ENCODE measurements at regions not wholly inside any gene's neighbourhood (a gene's known extent, or its start where the extent isn't known, plus 50 kb on each side); places are given as distances from the start of the nearest gene placed in this dataset.

- no peak overlapping the region for H3K23ac ChIP-seq (ENCODE audit: low read length)
- no peak overlapping the region for H2BK12ac ChIP-seq (ENCODE audit: low read length)
- H2BK120ac ChIP-seq (ENCODE audit: insufficient read depth, low read length, poor library complexity): no peak overlapping the region
- H3K9me3 ChIP-seq (ENCODE audit: insufficient read depth, low read depth, low read length): no peaks in the 10 kb centered on the region
- no peak overlapping the region for H4K8ac ChIP-seq (ENCODE audit: low read depth, low read length)
- H3K4me2 ChIP-seq (ENCODE audit: low read length): no peak overlapping the region
- H3K18ac ChIP-seq (ENCODE audit: low read length): no peak overlapping the region
- no peaks in the 10 kb centered on the region for H3K36me3 ChIP-seq (ENCODE audit: control insufficient read depth in 1 of 2, insufficient read depth in 2 of 2, low read length in 2 of 2)
- no peak overlapping the region for H4K12ac ChIP-seq (ENCODE audit: low read depth, low read length)
- no peak for DNase-seq
- H3K4ac ChIP-seq (ENCODE audit: low read depth, low read length): no peak overlapping the region
- H3K4me3 ChIP-seq (ENCODE audit: low read depth, low read length): no peak overlapping the region
- no peak overlapping the region for H2AK5ac ChIP-seq (ENCODE audit: low read length)
- no peak overlapping the region for H2BK5ac ChIP-seq (ENCODE audit: low read depth, low read length, poor library complexity)
- no peak overlapping the region for H3K14ac ChIP-seq (ENCODE audit: low read length)
- H3K79me2 ChIP-seq (ENCODE audit: control insufficient read depth, insufficient read depth, low read length, poor library complexity): no peaks in the 10 kb centered on the region
- H4K91ac ChIP-seq (ENCODE audit: low read depth, low read length): no peak overlapping the region
- H3K79me1 ChIP-seq (ENCODE audit: low read length): peaks cover 2% of the 10 kb centered on the region
- WGBS (ENCODE audit: extremely low coverage, insufficient coverage, insufficient read length): no CpG with 5 or more reads among the region's 2 CpGs
- H3K9ac ChIP-seq (ENCODE audit: low read length): no peak overlapping the region
- H3K4me1 ChIP-seq (ENCODE audit: control insufficient read depth in 1 of 2, insufficient read depth in 2 of 2, low read length in 2 of 2): peaks cover 5 to 8% of the 10 kb centered on the region in 2 experiments
- H3K27ac ChIP-seq (ENCODE audit: low read depth, low read length): no peak overlapping the region
- H3K27me3 ChIP-seq (ENCODE audit: insufficient read depth, low read length): no peaks in the 10 kb centered on the region
- no peak overlapping the region for H2AFZ ChIP-seq (ENCODE audit: insufficient read depth, low read length, poor library complexity)
Measured at GRCh38 chr6:4613381-4613780, 162.8 kb upstream of the CDYL start.

- Histone ChIP-seq H4K8ac (ENCODE audit: low read depth, low read length) (no peak overlapping the region), H3K23ac (ENCODE audit: low read length) (no peak overlapping the region), H4K12ac (ENCODE audit: low read depth, low read length) (no peak overlapping the region), H3K9ac (ENCODE audit: low read length) (no peak overlapping the region), H3K79me2 (ENCODE audit: control insufficient read depth, insufficient read depth, low read length, poor library complexity) (no peaks in the 10 kb centered on the region), H3K4me2 (ENCODE audit: low read length) (no peak overlapping the region), H3K18ac (ENCODE audit: low read length) (no peak overlapping the region), H3K4ac (ENCODE audit: low read depth, low read length) (no peak overlapping the region), H2AK5ac (ENCODE audit: low read length) (no peak overlapping the region), H3K4me1 (ENCODE audit: control insufficient read depth in 1 of 2, insufficient read depth in 2 of 2, low read length in 2 of 2) (peaks cover 5 to 9% of the 10 kb centered on the region in 2 experiments), H3K27me3 (ENCODE audit: insufficient read depth, low read length) (no peaks in the 10 kb centered on the region), H2BK120ac (ENCODE audit: insufficient read depth, low read length, poor library complexity) (no peak overlapping the region), H3K4me3 (ENCODE audit: low read depth, low read length) (no peak overlapping the region), H3K79me1 (ENCODE audit: low read length) (peaks cover 2% of the 10 kb centered on the region), H3K9me3 (ENCODE audit: insufficient read depth, low read depth, low read length) (no peaks in the 10 kb centered on the region), H4K91ac (ENCODE audit: low read depth, low read length) (no peak overlapping the region), H2BK12ac (ENCODE audit: low read length) (no peak overlapping the region), H3K36me3 (ENCODE audit: control insufficient read depth in 1 of 2, insufficient read depth in 2 of 2, low read length in 2 of 2) (no peaks in the 10 kb centered on the region), H3K14ac (ENCODE audit: low read length) (no peak overlapping the region), H3K27ac (ENCODE audit: low read depth, low read length) (no peak overlapping the region), H2AFZ (ENCODE audit: insufficient read depth, low read length, poor library complexity) (no peak overlapping the region), H2BK5ac (ENCODE audit: low read depth, low read length, poor library complexity) (no peak overlapping the region)
- DNase-seq: no peak
- no CpG with 5 or more reads among the region's 5 CpGs for WGBS (ENCODE audit: extremely low coverage, insufficient coverage, insufficient read length)
Measured at GRCh38 chr6:4612636-4613171, 163.5 kb upstream of the CDYL start.

GRCh38 chr6:4611429-4612129, 164.6 kb upstream of the CDYL start:
- Histone ChIP-seq H2BK120ac (ENCODE audit: insufficient read depth, low read length, poor library complexity) (no peak overlapping the region), H3K4ac (ENCODE audit: low read depth, low read length) (no peak overlapping the region), H4K91ac (ENCODE audit: low read depth, low read length) (no peak overlapping the region), H3K79me1 (ENCODE audit: low read length) (peaks cover 8% of the 10 kb centered on the region), H3K4me1 (ENCODE audit: control insufficient read depth in 1 of 2, insufficient read depth in 2 of 2, low read length in 2 of 2) (peaks cover 12 to 17% of the 10 kb centered on the region in 2 experiments), H2AK5ac (ENCODE audit: low read length) (no peak overlapping the region), H2BK12ac (ENCODE audit: low read length) (no peak overlapping the region), H2AFZ (ENCODE audit: insufficient read depth, low read length, poor library complexity) (no peak overlapping the region), H3K79me2 (ENCODE audit: control insufficient read depth, insufficient read depth, low read length, poor library complexity) (no peaks in the 10 kb centered on the region), H3K23ac (ENCODE audit: low read length) (no peak overlapping the region), H4K12ac (ENCODE audit: low read depth, low read length) (no peak overlapping the region), H3K4me2 (ENCODE audit: low read length) (no peak overlapping the region), H3K14ac (ENCODE audit: low read length) (no peak overlapping the region), H3K9me3 (ENCODE audit: insufficient read depth, low read depth, low read length) (no peaks in the 10 kb centered on the region), H3K4me3 (ENCODE audit: low read depth, low read length) (no peak overlapping the region), H3K27me3 (ENCODE audit: insufficient read depth, low read length) (no peaks in the 10 kb centered on the region), H3K18ac (ENCODE audit: low read length) (no peak overlapping the region), H4K8ac (ENCODE audit: low read depth, low read length) (no peak overlapping the region), H3K9ac (ENCODE audit: low read length) (no peak overlapping the region), H3K36me3 (ENCODE audit: control insufficient read depth in 1 of 2, insufficient read depth in 2 of 2, low read length in 2 of 2) (no peaks in the 10 kb centered on the region), H3K27ac (ENCODE audit: low read depth, low read length) (no peak overlapping the region), H2BK5ac (ENCODE audit: low read depth, low read length, poor library complexity) (no peak overlapping the region)
- WGBS (ENCODE audit: extremely low coverage, insufficient coverage, insufficient read length): no CpG with 5 or more reads among the region's 9 CpGs
- no peak for DNase-seq

GRCh38 chr6:4610256-4610655, 165.9 kb upstream of the CDYL start:
- DNase-seq: no peak
- Histone ChIP-seq H4K12ac (ENCODE audit: low read depth, low read length) (no peak overlapping the region), H3K4me2 (ENCODE audit: low read length) (no peak overlapping the region), H3K9ac (ENCODE audit: low read length) (no peak overlapping the region), H3K27ac (ENCODE audit: low read depth, low read length) (no peak overlapping the region), H3K14ac (ENCODE audit: low read length) (no peak overlapping the region), H3K79me1 (ENCODE audit: low read length) (peaks cover 9% of the 10 kb centered on the region), H3K18ac (ENCODE audit: low read length) (no peak overlapping the region), H2BK120ac (ENCODE audit: insufficient read depth, low read length, poor library complexity) (no peak overlapping the region), H3K23ac (ENCODE audit: low read length) (no peak overlapping the region), H2AK5ac (ENCODE audit: low read length) (no peak overlapping the region), H3K4ac (ENCODE audit: low read depth, low read length) (no peak overlapping the region), H3K4me3 (ENCODE audit: low read depth, low read length) (no peak overlapping the region), H2AFZ (ENCODE audit: insufficient read depth, low read length, poor library complexity) (no peak overlapping the region), H3K27me3 (ENCODE audit: insufficient read depth, low read length) (no peaks in the 10 kb centered on the region), H4K8ac (ENCODE audit: low read depth, low read length) (no peak overlapping the region), H4K91ac (ENCODE audit: low read depth, low read length) (no peak overlapping the region), H3K9me3 (ENCODE audit: insufficient read depth, low read depth, low read length) (no peaks in the 10 kb centered on the region), H2BK5ac (ENCODE audit: low read depth, low read length, poor library complexity) (no peak overlapping the region), H3K36me3 (ENCODE audit: control insufficient read depth in 1 of 2, insufficient read depth in 2 of 2, low read length in 2 of 2) (no peaks in the 10 kb centered on the region), H3K79me2 (ENCODE audit: control insufficient read depth, insufficient read depth, low read length, poor library complexity) (no peaks in the 10 kb centered on the region), H2BK12ac (ENCODE audit: low read length) (no peak overlapping the region), H3K4me1 (ENCODE audit: control insufficient read depth in 1 of 2, insufficient read depth in 2 of 2, low read length in 2 of 2) (peaks cover 13 to 17% of the 10 kb centered on the region in 2 experiments)
- WGBS (ENCODE audit: extremely low coverage, insufficient coverage, insufficient read length): no CpG with 5 or more reads among the region's 7 CpGs
